ENCODE measurements at regions not wholly inside any gene's neighbourhood (a gene's known extent, or its start where the extent isn't known, plus 50 kb on each side); places are given as distances from the start of the nearest gene placed in this dataset.
A peak's percentile ranks its signal among the peaks of the same experiment; 100 is the strongest.

- no peak for DNase-seq
Observed at GRCh38 chr1:88035578-88035977, 648.5 kb upstream of the PKN2 start.

DNA sequence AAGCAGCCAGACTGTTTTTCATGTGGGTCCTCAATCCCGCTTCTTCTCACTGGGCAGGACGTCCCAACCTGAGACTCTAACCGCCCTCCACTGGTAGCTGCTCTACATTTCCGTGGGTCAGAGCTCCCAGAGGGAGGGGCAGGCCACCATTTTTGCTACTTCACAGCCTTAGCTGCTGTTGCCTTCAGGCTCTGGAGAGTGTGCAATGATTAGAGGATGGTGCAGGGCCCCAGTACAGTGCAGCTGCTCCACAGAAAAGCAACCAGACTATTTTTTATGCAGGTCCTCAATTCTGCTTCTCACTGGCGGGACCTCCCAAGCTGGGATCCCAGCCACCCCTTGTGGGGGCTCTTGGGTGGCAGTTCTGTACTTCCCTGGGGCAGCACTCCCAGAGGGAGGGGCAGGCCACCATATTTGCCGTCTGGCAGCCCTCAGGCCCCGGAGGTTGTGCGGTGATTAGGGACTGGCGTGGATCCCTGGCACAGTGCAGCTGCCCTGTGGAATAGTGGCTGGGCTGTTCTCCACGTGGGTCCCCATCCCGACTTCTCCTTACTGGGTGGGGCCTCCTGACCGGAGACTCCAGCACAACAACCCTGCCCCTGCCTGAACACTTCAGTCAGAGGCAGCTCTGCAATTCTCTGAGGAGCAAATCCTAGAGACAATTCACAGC, 647.6 kb upstream of the PKN2 start:
- no peak for DNase-seq

DNA sequence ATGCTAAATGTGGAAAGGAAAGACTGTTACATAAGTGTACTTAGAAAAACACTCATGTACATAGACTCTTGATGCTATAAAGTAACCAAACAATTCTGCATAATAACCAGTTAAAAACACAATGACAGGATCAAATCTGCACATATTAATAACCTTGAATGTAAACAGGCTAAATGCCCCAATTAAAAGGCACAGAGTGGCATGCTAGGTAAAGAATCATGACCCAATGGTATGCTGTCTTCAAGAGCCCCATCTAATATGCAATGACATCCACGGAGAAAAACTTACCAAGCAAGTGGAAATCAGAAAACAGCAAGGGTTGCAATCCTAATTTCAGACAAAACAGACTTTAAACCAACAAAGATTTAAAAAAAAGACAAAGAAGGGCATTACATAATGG, 644.8 kb upstream of the PKN2 start:
- DNase-seq = no peak

GRCh38 chr1:88043834-88044233, 640.2 kb upstream of the PKN2 start:
- DNase-seq = no peak

DNA sequence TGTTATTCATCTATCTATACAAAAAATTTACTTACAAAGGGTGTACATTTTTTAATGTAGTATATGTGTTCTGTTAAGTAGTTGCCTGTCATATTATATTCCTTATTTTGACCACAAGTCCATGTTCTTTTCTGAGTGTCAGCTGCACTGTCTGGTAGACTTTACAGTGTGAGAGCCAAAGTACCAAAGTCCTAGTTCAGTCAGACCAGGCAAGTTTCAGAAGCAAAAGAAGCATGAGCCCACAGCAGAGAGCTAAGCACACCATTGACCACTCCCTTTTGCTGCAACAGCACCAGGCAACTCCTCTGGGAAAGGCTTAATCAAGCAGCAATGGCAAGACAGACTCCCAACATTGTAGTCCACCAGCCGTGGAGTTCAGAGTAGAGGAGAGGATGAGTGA, 631.9 kb upstream of the PKN2 start:
- DNase-seq = no peak

GRCh38 chr1:88053065-88053464, 631.0 kb upstream of the PKN2 start:
- no peak for DNase-seq

DNA sequence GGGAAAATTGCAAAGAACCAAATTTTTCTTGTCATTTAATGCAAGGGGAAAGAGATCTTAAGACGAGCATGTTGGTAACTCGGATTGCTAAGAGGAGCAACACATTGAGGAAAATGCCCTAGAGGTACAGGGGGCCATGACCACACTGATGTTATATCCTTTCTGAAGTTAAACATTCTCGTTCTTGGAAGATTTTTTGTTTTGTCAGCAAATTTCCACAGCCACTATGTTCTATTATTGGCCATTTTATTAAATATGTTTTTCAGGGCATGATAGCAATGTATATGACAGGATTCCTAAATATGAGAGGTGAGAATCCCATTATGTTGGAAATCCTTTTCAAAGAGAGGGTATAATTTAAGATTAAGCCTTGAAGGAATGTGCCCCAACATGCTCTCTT, 627.2 kb upstream of the PKN2 start:
- no peak for DNase-seq

DNA sequence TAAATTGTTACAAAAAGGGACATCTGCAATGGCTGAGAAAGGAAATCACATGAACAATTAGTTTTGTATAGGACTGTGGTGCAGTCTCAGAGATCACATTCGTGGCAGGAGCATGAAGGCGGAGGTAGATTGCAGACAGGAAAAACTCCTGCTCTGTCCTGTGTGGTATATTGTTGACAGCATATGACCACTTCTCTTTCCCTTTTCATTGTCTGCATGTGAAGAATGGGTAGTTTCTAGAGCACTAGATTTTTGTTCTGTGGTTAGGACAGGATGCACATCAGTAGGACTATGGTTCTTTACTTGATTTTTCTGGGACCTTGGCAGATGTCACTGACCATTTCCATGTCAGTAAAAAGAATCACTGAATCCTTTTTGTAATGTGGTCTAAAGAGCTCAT, 625.9 kb upstream of the PKN2 start:
- DNase-seq = no peak

DNA sequence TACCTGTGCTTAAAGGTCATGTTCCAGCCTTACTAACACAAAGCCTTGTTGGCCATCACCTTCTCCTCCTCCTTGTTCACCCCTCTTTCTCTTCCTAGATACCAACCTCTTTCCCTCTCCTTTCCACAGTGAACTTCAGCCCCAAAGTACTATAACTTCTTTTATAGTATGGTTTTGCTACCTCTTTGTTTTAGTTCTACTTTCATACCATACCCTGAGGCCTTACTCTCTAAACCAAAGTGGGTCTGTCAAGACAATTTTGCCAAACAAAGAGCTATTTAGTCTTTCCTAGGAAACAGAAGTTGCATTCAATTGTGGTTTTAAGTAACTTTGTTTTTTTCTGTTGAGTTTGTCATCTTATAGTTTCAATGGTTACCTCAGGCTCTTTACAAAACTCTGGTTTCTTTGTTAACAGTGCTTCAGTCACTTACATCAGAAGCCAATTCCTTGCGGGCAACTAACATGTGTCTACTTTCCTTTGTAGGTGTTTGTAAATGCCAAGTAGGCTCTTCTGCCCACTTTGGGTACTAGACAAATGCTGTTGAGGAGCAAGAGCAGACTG, 623.9 kb upstream of the PKN2 start:
- DNase-seq = no peak

DNA sequence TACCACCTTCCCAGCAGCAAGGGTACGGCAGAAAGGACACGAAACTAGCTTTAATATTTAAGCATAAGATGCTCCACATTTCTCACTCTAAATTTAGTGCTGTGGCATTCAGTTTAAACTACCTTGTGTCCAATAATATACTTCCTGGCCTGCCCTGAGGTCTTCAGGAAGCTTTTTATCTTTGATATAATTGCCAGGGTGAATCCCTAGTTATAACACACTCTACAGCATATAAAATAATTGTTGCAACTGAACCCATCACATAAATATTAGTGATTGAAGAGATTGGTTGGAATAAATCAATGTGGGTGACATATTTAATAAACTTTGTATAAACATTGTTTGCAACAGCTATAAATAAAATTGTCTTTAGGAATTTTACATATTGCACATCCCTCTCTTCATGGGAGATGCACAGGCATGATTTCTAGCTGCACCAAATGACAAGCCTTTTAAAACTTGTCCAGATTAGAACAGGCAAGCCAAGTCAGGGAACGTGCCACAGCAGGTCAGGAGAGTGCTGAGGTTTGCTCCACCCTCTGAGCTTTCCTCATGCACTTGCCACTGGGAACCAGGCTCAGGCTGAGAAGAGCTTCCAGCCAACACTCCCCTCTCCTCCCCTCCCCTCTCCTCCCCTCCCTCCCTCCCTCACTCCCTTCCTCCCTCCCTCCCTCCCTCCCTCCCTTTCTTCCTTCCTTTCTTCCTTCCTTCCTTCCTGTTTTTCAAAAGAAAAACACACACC, 623.2 kb upstream of the PKN2 start:
- DNase-seq = no peak

DNA sequence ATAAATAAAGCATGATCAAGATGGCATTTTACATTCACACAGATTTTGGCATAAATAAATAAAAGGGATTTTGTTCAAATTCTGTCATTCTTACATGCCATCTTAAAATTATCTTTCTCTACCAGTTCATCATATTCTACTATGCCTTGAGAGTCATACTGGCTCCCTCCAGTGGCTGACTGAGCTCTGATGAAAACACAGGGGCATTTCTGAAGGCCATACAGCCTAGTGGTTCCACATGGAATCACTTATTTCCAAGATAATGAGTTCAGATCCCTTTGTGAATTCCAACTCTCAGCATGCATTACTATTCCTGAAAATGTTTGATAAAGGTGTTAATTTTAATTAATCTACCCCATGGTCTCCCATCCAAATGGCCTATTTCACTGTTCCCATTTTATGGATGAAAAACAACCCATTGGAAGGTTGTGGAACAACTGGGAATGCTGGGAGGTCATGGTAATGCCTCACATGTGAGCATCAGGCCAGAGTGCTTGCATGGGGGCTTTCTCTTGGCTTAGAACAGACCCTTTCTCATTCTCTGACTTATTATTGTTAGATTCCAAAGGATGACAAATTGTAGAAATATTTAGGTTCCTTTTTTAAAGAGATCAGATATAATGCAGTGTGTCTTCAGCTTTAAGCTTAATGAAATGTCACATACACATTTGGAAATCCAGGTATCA, 622.4 kb upstream of the PKN2 start:
- DNase-seq = peak in 1 of 2 donors; percentile 43

DNA sequence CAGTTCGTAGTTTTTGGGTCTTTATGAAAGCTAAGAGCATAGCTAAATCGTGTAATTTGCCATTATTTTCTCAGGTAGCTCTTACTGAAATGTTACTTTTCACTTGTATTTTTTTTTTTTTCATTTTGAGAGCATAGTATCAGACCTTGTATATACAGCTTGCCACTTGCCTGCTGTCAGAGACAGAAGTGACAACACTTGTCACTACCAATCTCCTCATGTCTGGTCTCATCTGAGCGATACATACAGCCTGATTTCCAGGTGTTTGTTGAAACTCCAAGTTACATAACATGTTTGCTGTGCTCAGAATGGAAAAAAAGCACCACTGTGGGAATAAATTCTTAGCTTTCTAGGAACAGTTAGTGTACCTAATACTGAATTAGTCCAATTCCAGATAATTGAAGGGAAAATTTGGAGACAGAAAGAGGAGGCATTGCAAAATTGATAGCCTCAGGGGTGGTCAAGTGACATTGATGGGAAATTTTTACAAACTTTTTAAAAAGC, 621.4 kb upstream of the PKN2 start:
- no peak for DNase-seq

GRCh38 chr1:88063605-88064004, 620.5 kb upstream of the PKN2 start:
- DNase-seq = no peak

GRCh38 chr1:88068407-88068960, 615.6 kb upstream of the PKN2 start:
- no peak for DNase-seq

GRCh38 chr1:88070956-88071355, 613.1 kb upstream of the PKN2 start:
- no peak for DNase-seq

GRCh38 chr1:88074661-88075060, 609.4 kb upstream of the PKN2 start:
- no peak for DNase-seq

GRCh38 chr1:88075813-88076212, 608.3 kb upstream of the PKN2 start:
- no peak for DNase-seq

- no peak for DNase-seq
Observed at GRCh38 chr1:88079036-88079435, 605.0 kb upstream of the PKN2 start.

- no peak for DNase-seq
Observed at GRCh38 chr1:88080875-88081274, 603.2 kb upstream of the PKN2 start.

DNA sequence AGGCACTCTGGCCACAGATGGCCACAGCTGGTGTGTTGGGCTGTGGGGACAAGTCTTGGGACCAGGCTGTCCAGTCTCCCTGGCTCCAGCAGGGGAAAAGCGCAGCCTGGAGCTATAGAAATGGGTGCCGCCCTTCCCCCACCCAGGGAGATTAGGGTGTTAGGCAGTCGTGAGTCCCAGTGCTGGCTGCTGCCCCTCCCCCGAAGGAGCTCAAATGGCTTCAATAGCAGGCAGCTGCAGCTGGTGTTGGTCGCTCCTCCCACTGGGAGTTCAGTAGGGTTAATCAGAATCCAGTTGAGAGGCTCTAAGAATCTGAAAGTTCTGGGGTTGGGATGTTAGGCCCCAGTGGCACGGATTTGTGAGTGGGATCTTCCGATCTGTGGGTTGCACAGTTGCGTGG, 595.6 kb upstream of the PKN2 start:
- DNase-seq = no peak

GRCh38 chr1:88089961-88090360, 594.1 kb upstream of the PKN2 start:
- DNase-seq = no peak

DNA sequence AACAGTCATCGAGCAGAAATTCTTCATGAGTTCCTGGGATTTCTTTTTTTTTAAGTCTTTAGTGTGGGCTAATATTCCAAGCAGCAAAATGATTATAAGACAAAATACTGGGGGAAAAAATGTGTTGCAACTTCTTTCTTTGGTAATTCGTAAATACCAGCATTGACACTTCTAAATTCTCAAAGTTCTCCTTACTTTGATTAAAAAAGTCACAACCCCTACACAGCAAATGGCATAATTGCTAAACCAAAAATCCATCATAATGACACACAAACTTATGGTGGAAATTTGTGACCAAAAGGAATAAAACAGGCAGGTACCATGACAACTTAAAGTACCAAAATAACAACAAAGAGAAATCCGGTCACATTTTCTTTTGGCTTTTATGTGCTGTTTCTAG, 585.2 kb upstream of the PKN2 start:
- no peak for DNase-seq

DNA sequence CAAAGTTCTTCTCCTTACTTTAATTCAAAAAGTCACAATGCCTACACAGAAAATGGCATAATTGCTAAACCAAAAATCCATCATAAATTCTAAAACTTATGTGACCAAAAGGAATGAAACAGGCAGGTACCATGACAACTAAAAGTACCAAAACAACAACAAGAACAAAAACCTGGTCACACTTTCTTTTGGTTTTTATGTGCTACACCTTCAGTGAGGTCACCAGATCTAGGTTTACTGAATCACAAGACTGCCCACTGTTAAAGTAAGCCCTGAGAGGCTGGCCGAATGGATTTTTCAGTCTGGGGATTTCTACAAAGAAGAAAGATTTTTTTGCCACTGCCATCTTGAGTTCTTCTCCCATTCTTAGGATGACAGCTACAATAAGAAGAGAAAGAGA, 583.0 kb upstream of the PKN2 start:
- no peak for DNase-seq
